ENCODE measurements at regions not wholly inside any gene's neighbourhood (a gene's known extent, or its start where the extent isn't known, plus 50 kb on each side); places are given as distances from the start of the nearest gene placed in this dataset.

- no peak for TF ChIP-seq ATF6 (CRISPR knock-in tag; IDR thresholded peaks at IDR 0.05)
- no peak for TF ChIP-seq NR4A1 (CRISPR knock-in tag; IDR thresholded peaks at IDR 0.05)
- no peak for TF ChIP-seq NR4A1 (tag; IDR thresholded peaks at IDR 0.05)
- TF ChIP-seq ZFX (CRISPR knock-in tag; IDR thresholded peaks at IDR 0.05), result no peak
Measured at GRCh38 chr3:166527325-166527724, 690.1 kb upstream of the BCHE start (continued).

GRCh38 chr3:166526881-166527280 is 689.7 kb upstream of the BCHE start:
- no peak for FAIRE-seq
- Histone ChIP-seq H2AFZ (ENCODE audit: low read depth, low read length) (no peak overlapping the region), H3K4me1 (replicated peaks in 1 of 2; ENCODE audit: control insufficient read depth in 2 of 2, insufficient read depth in 2 of 2, low read length in 2 of 2) (no peaks in the 10 kb centered on the region), H3K27me3 (ENCODE audit: control insufficient read depth in 2 of 2, insufficient read depth in 2 of 2, low read length in 2 of 2) (no peaks in the 10 kb centered on the region), H3K27ac (ENCODE audit: extremely low read depth, low read depth, low read length) (no peak overlapping the region), H3K4me2 (ENCODE audit: insufficient read depth, low read length) (no peak overlapping the region), H3K79me2 (ENCODE audit: control insufficient read depth, insufficient read depth, low read length) (no peaks in the 10 kb centered on the region), H3K9me3 (replicated peaks; ENCODE audit: control insufficient read depth, insufficient read depth, low read depth, low read length) (no peaks in the 10 kb centered on the region), H3K9ac (ENCODE audit: insufficient read depth in 1 of 2, low read depth in 2 of 2, low read length in 2 of 2) (no peak overlapping the region), H3K9me1 (ENCODE audit: control insufficient read depth, insufficient read depth, low read length) (no peaks in the 10 kb centered on the region), H3K4me3 (no peak overlapping the region), H4K20me1 (replicated peaks; ENCODE audit: control insufficient read depth, insufficient read depth, low read length) (no peaks in the 10 kb centered on the region), H3K36me3 (ENCODE audit: control insufficient read depth, insufficient read depth, low read length) (no peaks in the 10 kb centered on the region)
- BruUV-seq (replicated peaks), result no TSS peak
- ATAC-seq, result no peak
- intact Hi-C loops (cut with micrococcal nuclease), result no loop called here
- ChIA-PET POLR2A (no interaction called here), CTCF (ENCODE audit: low intra/inter-chr PET ratio) (no interaction called here)
- no peak for DNase-seq (ENCODE audit: extremely low read depth in 1 of 4, low spot score in 3 of 4)
- WGBS (ENCODE audit: insufficient coverage, low coverage, missing lambda C conversion rate), result 18% methylated on average over 2 of the region's 2 CpGs
- in situ Hi-C loops (cut with MboI), result no loop called here
- TF ChIP-seq HDAC2 (IDR thresholded peaks at IDR 0.05) (no peak), SNRNP70 (optimal IDR thresholded peaks at IDR 0.05; ENCODE audit: low read depth, low read length) (no peak), RCOR1 (IDR thresholded peaks at IDR 0.05; ENCODE audit: borderline replicate concordance in 1 of 2, low read depth in 2 of 2, low read length in 2 of 2) (no peak), ZNF140 (CRISPR knock-in tag; IDR thresholded peaks at IDR 0.05) (no peak), TSC22D4 (tag; IDR thresholded peaks at IDR 0.05) (no peak), POLR2AphosphoS5 (IDR thresholded peaks at IDR 0.05; ENCODE audit: control insufficient read depth, insufficient read depth, low read depth, low read length) (no peak), ATF3 (IDR thresholded peaks at IDR 0.05) (no peak), ATF3 (CRISPR knock-in tag; conservative IDR thresholded peaks at IDR 0.05) (no peak), ZFP91 (CRISPR knock-in tag; IDR thresholded peaks at IDR 0.05) (no peak), STAT5A (IDR thresholded peaks at IDR 0.05; ENCODE audit: borderline replicate concordance, low read length) (no peak), TRIM28 (IDR thresholded peaks at IDR 0.05) (no peak), DEAF1 (CRISPR knock-in tag; IDR thresholded peaks at IDR 0.05) (no peak), MAFG (tag; conservative IDR thresholded peaks at IDR 0.05) (no peak), ZFX (CRISPR knock-in tag; IDR thresholded peaks at IDR 0.05) (no peak), RBM17 (IDR thresholded peaks at IDR 0.05; ENCODE audit: borderline replicate concordance, low read depth, low read length) (no peak)

Measured in K562 (cell line).